ENCODE measurements at regions not wholly inside any gene's neighbourhood (a gene's known extent, or its start where the extent isn't known, plus 50 kb on each side); places are given as distances from the start of the nearest gene placed in this dataset.

GRCh38 chr5:24183981-24184380 lies 460.8 kb downstream of the CDH10 start:
- TF ChIP-seq POLR2AphosphoS5 (IDR thresholded peaks at IDR 0.05; ENCODE audit: low read length): no peak
- TF ChIP-seq, protein P1, sequence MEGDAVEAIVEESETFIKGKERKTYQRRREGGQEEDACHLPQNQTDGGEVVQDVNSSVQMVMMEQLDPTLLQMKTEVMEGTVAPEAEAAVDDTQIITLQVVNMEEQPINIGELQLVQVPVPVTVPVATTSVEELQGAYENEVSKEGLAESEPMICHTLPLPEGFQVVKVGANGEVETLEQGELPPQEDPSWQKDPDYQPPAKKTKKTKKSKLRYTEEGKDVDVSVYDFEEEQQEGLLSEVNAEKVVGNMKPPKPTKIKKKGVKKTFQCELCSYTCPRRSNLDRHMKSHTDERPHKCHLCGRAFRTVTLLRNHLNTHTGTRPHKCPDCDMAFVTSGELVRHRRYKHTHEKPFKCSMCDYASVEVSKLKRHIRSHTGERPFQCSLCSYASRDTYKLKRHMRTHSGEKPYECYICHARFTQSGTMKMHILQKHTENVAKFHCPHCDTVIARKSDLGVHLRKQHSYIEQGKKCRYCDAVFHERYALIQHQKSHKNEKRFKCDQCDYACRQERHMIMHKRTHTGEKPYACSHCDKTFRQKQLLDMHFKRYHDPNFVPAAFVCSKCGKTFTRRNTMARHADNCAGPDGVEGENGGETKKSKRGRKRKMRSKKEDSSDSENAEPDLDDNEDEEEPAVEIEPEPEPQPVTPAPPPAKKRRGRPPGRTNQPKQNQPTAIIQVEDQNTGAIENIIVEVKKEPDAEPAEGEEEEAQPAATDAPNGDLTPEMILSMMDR (IDR thresholded peaks at IDR 0.05 in 2 of 3, conservative IDR thresholded peaks at IDR 0.05 in 1 of 3; ENCODE audit: control insufficient read depth in 2 of 3, extremely low read depth in 1 of 3, insufficient read depth in 1 of 3, low read depth in 3 of 3, low read length in 3 of 3): no peak
- no peak for TF ChIP-seq SMAD1 (IDR thresholded peaks at IDR 0.05; ENCODE audit: low read depth, partially characterized antibody)
- TF ChIP-seq EZH2 (IDR thresholded peaks at IDR 0.05; ENCODE audit: borderline replicate concordance, control insufficient read depth, low read depth, low read length): no peak
- TF ChIP-seq, protein P2, sequence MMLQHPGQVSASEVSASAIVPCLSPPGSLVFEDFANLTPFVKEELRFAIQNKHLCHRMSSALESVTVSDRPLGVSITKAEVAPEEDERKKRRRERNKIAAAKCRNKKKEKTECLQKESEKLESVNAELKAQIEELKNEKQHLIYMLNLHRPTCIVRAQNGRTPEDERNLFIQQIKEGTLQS (IDR thresholded peaks at IDR 0.05; ENCODE audit: borderline replicate concordance, extremely low read depth, low read depth, low read length): no peak
- TF ChIP-seq RAD21 (IDR thresholded peaks at IDR 0.05; ENCODE audit: insufficient read depth, low read depth, low read length): no peak
- TF ChIP-seq POLR2A (IDR thresholded peaks at IDR 0.05; ENCODE audit: low read depth, low read length): no peak
- TF ChIP-seq, protein P3, sequence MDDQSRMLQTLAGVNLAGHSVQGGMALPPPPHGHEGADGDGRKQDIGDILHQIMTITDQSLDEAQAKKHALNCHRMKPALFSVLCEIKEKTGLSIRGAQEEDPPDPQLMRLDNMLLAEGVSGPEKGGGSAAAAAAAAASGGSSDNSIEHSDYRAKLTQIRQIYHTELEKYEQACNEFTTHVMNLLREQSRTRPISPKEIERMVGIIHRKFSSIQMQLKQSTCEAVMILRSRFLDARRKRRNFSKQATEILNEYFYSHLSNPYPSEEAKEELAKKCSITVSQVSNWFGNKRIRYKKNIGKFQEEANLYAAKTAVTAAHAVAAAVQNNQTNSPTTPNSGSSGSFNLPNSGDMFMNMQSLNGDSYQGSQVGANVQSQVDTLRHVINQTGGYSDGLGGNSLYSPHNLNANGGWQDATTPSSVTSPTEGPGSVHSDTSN (IDR thresholded peaks at IDR 0.05; ENCODE audit: insufficient replicate concordance, low read depth, low read length): no peak
- TF ChIP-seq ESRRA (IDR thresholded peaks at IDR 0.05; ENCODE audit: low read length): no peak
- no peak for TF ChIP-seq BMI1 (IDR thresholded peaks at IDR 0.05; ENCODE audit: borderline replicate concordance)
- TF ChIP-seq CHD1 (IDR thresholded peaks at IDR 0.05; ENCODE audit: low read depth, low read length): no peak
- no peak for TF ChIP-seq POLR2AphosphoS2 (IDR thresholded peaks at IDR 0.05; ENCODE audit: low read depth, low read length)

Data from GM12878 (cell line).